Liver (tissue), 3 donors: ENCODE measurements at regions not wholly inside any gene's neighbourhood (a gene's known extent, or its start where the extent isn't known, plus 50 kb on each side); places are given as distances from the start of the nearest gene placed in this dataset.

Experiments
- ATF3 ChIP-seq: IDR thresholded peaks from 2 replicates; pipeline ENCODE4 v1.6.1; 2016; ENCODE audit warnings: antibody characterized with exemption
- CTCF ChIP-seq: fragments of 150-350 bp; IDR thresholded peaks from 2 replicates; pipeline ENCODE4 v1.5.1; 2017; ENCODE audit warnings: improper control_type of control experiment, low read depth, low read length; ENCODE audit not compliant: missing input control
- JUND ChIP-seq, 2 donors: IDR thresholded peaks; 2 replicates each; pipeline ENCODE4 v1.6.1; 2016; ENCODE audit warnings: antibody characterized with exemption in 2 of 2
- MAX ChIP-seq: IDR thresholded peaks from 2 replicates; pipeline ENCODE4 v1.6.1; 2016; ENCODE audit warnings: antibody characterized with exemption
- TAF1 ChIP-seq: conservative IDR thresholded peaks from 2 replicates; pipeline ENCODE4 v1.6.1; 2016; ENCODE audit warnings: antibody characterized with exemption, mild to moderate bottlenecking
- donor health status: healthy.
- donor health status: healthy.

- TF ChIP-seq CTCF (no peak), TAF1 (no peak), ATF3 (no peak), JUND (IDR thresholded peaks at IDR 0.05) (no peak), MAX (no peak)
Observed at GRCh38 chr7:26035552-26035951, 116.4 kb upstream of the NFE2L3 start.
